ENCODE measurements at regions not wholly inside any gene's neighbourhood (a gene's known extent, or its start where the extent isn't known, plus 50 kb on each side); places are given as distances from the start of the nearest gene placed in this dataset.
"Not testable (repeated sequence)": the region's sequence is repeated elsewhere in the genome, so short reads cannot be mapped to it uniquely, and the experiment has no call there.

- TF ChIP-seq CTCF (conservative IDR thresholded peaks at IDR 0.05; ENCODE audit: low read depth, low read length): no peak
- no peak for DNase-seq (ENCODE audit: low read depth)
- no peak overlapping the region for H3K4me3 ChIP-seq (ENCODE audit: low read length)
These were observed 123.4 kb upstream of the PDE1A start for GRCh38 chr2:182550234-182550633.

DNA sequence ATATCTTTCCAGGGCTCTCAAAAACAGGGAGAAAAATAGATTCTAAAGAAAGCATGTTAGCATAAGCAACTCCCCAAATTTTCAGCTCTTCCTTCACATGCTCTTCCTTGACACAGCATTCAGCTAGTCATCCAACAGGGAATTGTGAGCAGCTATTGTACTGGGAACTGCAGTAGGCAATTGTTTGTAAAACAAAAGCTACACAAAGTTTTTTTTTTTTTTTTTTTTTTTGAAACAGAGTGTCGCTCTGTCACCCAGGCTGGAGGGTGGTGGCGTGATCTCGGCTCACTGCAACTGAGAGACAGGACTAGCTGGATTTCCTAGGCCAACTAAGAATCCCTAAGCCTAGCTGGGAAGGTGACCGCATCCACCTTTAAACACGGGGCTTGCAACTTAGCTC, 125.4 kb upstream of the PDE1A start:
- DNase-seq (ENCODE audit: low read depth); H3K4me3 ChIP-seq (ENCODE audit: low read length): not testable (repeated sequence)

- H3K4me3 ChIP-seq (ENCODE audit: low read length): not testable (repeated sequence)
These were observed 125.9 kb upstream of the PDE1A start for GRCh38 chr2:182552785-182553184.

DNA sequence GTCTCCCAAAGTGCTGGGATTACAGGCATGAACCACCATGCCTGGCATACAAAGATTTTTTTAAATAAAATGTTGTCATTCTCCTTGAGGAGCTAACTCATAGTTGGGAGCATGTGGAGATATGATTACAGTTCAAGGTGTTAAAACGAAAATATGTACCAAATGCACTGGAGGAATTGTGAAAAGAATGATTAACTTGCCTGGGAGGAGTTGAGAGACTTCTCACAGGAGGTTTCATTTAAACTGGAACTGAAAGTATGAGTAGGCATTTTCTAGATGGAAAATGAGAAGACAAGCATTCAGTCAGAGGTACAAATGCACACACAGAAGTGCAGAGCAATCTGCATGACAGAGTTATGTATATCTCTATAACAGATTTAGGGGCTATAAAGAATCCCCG, 126.6 kb upstream of the PDE1A start:
- DNase-seq (ENCODE audit: low read depth): no peak
- TF ChIP-seq CTCF (conservative IDR thresholded peaks at IDR 0.05; ENCODE audit: low read depth, low read length): no peak
- H3K4me3 ChIP-seq (ENCODE audit: low read length): no peak overlapping the region

More at GRCh38 chr2:182552785-182553184, 125.9 kb upstream of the PDE1A start:
- not testable (repeated sequence) for DNase-seq (ENCODE audit: low read depth)

DNA sequence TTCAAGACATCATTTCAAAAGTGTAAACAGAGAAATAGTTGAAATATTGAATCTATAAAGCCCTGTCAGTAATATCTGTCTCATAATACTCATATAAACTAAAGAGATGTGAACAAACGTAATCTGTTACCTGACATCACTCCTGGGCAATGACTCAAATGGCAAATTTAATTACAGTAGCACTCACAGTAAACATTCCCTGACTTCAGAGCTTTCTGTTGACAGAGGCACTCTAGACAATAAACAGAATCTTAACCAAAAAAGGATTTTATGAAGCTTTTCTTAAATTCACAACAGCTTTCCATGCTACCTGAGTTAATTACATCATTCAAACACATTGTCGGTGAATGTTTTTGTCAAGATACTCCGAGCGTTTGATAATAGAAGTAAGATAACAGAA, 128.1 kb upstream of the PDE1A start:
- no peak for TF ChIP-seq CTCF (conservative IDR thresholded peaks at IDR 0.05; ENCODE audit: low read depth, low read length)
- no peak overlapping the region for H3K4me3 ChIP-seq (ENCODE audit: low read length)
- DNase-seq (ENCODE audit: low read depth): no peak

DNA sequence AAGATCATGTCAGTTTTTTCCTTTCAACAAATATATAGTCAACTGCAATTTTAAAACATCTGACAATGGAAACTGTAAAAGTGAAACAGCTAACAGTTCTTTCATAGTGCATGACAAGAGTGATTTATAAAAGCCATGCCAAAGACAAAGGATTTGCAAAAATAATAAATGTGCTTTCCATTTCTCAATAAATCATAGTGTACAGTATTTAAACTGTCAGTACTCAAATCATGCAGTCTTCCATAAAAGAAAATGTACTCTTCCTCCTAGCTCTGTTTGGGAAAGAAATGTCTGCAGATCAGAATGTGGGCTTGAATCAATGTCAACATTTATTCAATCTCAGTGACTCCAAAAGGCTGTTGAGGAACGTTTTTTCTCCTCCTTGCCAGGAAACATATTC, 131.7 kb upstream of the PDE1A start:
- H3K4me3 ChIP-seq (ENCODE audit: low read length): no peak overlapping the region
- TF ChIP-seq CTCF (conservative IDR thresholded peaks at IDR 0.05; ENCODE audit: low read depth, low read length): no peak
- no peak for DNase-seq (ENCODE audit: low read depth)

GRCh38 chr2:182559623-182560022, 132.8 kb upstream of the PDE1A start:
- DNase-seq (ENCODE audit: low read depth): no peak
- TF ChIP-seq CTCF (conservative IDR thresholded peaks at IDR 0.05; ENCODE audit: low read depth, low read length): no peak
- no peak overlapping the region for H3K4me3 ChIP-seq (ENCODE audit: low read length)

DNA sequence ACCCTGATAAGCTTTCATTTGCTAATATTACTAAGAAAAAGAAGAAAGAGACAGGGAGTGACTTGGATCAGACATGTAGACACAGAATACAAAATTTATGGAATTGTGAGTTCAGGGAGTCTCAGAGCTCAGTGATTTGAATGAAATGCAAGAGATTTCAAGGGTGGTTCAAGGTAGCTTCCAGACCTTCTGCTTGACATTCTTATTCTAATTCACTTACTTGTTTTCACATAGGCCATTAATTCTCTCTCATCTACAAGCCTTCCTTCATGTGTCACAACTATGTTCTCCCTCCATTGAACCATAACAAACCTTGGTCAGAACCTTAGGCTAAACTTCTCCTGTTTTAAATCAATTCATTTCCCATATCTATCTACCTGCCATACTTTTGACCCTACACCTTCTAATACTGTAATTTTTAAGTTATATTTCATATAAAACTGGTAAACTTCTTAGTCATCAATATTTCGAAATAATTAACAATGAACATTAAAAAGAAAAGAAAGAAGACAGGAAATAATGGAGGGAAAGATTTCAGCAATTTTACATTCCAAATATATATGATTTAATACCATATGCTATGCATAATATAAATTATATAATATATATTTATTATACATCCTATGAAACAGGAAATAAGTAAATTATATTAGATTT, 139.2 kb upstream of the PDE1A start:
- no peak overlapping the region for H3K4me3 ChIP-seq (ENCODE audit: low read length)
- TF ChIP-seq CTCF (conservative IDR thresholded peaks at IDR 0.05; ENCODE audit: low read depth, low read length): no peak
- DNase-seq (ENCODE audit: low read depth): no peak

Measured in retinal pigment epithelial cell (primary cell).